GF-D8 (cell line): ENCODE measurements at regions not wholly inside any gene's neighbourhood (a gene's known extent, or its start where the extent isn't known, plus 50 kb on each side); places are given as distances from the start of the nearest gene placed in this dataset.

Experiments
- DNase-seq: peaks from one replicate; lab custom pipeline; 2025; lab: John Stamatoyannopoulos, UW

GRCh38 chr11:69413993-69414392 lies 67.5 kb upstream of the LINC01488 start:
- no peak for DNase-seq

DNA sequence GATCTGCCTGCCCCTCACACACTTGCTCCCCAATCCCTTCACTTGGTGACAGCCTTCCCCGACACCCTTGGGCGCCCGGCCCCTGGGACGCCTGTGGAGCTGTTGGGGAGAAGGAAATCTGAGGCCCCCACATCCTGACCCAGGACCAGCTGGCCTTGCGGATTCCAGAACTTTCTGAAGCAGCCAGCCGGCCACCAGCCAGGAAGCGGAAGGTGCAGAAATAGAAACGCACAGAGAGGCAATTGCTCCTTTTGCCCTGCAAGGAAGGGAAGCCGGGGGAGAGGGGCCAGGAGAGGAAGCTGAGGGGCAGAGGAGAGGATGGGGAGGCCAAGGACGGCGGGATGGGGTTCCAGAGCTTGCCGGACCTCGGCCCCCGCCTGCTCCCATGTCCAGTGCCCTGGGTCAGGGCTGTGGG lies 66.7 kb upstream of the LINC01488 start:
- DNase-seq, result no peak

DNA sequence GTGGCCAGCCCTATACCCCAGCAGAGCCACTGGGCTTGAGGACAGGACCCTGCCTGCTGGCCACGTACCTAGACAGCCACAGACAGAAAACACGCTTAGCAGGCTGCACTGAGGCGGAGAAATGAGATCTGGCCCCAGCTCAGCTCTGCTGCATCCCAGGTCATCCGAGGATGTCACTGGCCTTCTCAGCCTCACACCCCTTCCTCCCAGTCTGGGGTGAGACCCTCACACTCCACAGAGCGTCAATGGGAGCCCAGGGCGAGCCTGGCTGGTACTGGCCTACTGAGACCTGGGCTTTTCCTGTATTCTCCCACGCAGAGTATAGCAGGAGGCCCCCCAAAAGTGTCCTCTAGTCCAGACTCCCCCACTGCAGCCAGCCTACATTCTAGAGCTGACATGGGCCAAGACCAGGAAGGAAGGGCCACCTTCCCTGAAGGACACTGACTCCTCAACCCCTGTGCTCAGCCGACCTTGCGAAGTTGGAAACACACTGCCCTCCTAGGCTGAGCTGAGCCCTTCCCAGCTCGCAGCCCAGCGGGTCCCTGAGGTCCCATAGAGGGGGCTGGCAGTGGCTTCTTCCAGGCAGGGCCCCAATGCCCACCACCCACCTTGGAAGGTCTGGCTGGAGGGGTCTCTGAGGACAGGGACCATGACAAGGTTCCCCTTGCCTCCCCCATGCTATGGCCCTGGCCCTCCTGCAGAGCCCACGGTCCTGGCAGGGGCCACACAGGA lies 65.9 kb upstream of the LINC01488 start:
- no peak for DNase-seq

DNA sequence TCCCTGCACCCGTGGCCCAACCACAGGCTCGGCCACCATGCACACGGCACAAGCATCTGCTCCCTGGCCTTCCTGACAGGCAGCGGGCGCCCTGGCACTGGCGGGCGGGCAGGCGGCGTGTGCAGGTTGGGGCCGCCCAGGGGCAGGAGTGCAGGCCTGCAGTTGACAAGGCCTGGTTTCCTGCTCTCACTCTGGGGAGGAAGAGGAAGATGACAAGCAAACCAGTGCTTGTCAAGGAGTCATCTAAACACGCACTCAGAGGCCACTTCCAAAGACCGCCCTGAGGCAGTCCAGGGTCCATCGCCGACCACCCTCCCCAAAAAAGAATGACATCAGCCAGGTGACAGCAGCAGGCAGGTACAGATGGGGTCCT lies 65.3 kb upstream of the LINC01488 start:
- DNase-seq, result peak; percentile 54

GRCh38 chr11:69416762-69417698 lies 64.4 kb upstream of the LINC01488 start:
- DNase-seq, result no peak

DNA sequence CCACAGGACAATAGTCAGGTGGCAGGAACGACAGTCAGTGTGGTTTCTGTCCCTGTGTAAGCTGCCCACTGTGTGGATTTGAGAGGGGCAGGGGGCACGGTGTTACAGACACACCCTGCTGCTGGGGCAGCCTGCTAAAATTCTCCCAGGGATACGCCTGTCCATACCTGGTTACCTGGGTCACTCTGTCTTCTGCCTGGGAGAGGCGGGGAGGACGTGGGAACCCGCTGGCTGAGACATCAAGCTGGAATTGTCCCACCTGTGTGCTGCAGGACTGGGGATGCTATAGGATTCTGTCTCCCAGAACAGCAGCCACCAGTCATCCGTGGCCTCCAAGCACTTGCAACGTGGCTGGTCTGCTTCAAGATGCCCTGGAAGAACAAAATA lies 63.8 kb upstream of the LINC01488 start:
- DNase-seq, result no peak

DNA sequence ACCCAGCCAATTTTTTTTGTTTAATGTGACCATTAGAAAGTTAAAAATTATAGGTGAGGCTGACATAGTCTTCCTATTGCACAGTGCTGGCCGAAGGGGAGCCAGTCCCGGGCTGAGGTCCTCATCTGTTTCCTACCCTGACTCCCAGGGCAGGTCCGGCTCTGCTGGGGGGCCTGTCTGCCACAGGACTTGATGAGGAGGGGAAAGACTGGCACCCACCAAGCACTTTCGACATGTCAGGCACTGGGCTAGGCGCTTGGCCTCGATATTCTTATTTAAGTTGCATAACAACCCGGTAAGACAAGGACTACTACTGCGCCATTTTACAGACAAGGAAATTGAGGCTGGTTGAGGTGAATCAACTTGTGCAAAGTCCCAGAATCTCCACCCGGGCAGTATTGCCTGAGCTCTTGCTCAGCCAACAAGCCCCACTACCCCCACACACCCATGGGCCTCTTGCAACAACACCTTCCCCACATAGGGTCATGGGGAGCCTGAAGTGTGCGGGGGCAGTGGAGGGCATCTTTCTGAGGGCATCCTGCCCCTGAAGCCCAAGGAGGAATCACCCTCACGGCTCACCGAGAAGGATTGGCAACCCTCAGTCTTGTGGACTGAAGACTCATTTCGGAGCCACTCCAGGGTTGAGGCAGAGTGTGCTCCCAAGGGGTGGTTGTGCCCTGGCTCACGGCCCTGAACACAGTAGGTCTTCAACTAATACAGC lies 62.7 kb upstream of the LINC01488 start:
- DNase-seq, result no peak

- no peak for DNase-seq
Measured at GRCh38 chr11:69419662-69420395, 61.6 kb upstream of the LINC01488 start.

GRCh38 chr11:69422645-69423044 lies 58.8 kb upstream of the LINC01488 start:
- no peak for DNase-seq

DNA sequence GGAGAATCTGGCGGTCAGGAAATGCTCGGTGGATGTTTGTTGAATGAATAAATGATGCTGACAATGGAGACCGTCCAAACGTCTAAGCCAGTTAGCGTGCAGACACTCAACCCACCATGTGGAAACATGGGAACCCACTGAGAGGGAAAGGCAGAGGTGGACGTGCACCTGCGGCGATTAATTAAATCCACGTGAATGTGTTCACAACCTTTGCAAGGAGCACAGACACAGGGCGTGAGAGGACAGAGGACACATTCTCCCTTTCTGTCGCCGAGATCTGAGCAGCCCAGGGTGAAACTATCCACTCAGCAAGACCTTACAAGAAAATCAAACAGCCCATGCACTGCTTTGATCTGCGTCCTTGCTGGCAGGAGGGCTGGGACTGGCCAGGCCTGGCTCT lies 58.3 kb upstream of the LINC01488 start:
- no peak for DNase-seq

DNA sequence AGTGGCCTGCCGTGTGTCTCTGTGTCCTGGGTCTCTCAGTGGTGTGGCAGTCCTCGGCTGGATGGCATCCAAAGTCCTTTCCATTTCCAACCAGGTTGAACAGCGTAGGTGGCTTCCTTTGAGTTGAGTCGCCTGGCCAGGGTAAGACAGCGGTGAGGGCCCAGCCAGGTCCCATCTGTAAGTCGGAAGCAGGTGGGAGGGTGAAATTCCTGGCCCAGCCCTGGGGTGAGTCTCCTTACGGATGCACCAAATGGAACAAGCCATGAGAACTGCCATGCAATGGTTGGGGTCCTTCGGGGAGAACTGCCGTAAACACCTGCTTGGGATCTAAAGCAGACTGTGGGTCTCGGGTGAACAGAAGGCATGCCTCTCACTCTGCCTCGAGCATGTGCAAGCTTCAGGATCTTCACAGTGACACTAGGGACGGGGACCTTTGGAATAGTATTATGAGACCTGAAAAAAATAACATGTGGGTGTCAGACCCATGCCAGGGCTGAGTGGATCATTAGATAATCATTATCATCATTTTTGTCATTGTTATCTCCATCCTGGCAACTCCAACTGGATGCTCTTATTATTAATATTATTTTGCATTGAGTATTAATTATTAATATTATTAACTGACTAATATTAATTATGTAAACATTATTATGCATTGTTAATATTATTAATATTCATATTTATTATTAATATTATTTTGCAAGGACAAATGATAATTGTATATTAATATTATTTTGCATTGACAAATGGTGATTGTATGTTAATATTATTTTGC lies 57.7 kb upstream of the LINC01488 start:
- DNase-seq, result no peak

- DNase-seq, result no peak
Measured at GRCh38 chr11:69424748-69425147, 56.7 kb upstream of the LINC01488 start.

DNA sequence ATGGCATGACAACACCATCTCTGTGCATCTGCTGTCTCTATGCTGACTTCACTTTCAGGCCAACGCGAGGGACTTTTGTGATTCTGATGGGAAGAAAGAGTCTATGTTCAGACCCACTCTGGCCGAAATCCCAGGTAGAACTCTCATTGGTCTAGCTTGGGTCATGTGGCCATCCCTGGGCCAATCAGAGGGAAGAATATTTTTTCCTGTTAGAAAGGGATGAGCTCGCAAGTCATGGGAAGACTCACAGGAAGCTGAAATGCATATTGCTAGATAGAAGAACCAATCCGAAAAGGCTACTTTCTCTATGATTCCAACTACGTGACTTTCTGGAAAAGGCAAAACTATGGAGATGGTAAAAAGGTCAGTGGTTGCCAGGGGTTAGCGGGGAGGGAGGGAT lies 56.0 kb upstream of the LINC01488 start:
- DNase-seq, result no peak

GRCh38 chr11:69425895-69426544 lies 55.4 kb upstream of the LINC01488 start:
- DNase-seq, result no peak

DNA sequence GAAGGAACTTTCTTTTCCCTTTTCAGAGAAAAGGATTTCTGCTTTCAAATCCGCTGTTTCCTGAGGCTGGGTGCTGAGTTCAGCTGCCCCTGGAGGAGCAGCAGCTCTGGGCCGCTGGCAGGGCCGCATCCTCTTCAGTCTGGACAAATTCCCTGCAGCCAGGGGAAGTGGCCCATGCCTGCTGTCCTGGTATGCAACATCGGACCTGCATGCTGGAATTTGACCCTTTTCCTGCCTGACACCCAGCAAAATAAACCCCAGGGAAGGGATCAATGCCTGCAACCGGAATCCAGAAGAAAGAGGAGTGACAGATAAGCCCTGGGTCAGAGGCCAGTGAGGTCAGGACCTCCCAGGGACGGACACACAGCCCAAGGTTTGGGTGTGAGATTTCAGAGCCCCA lies 54.1 kb upstream of the LINC01488 start:
- no peak for DNase-seq

GRCh38 chr11:69427906-69428880 lies 53.3 kb upstream of the LINC01488 start:
- no peak for DNase-seq

DNA sequence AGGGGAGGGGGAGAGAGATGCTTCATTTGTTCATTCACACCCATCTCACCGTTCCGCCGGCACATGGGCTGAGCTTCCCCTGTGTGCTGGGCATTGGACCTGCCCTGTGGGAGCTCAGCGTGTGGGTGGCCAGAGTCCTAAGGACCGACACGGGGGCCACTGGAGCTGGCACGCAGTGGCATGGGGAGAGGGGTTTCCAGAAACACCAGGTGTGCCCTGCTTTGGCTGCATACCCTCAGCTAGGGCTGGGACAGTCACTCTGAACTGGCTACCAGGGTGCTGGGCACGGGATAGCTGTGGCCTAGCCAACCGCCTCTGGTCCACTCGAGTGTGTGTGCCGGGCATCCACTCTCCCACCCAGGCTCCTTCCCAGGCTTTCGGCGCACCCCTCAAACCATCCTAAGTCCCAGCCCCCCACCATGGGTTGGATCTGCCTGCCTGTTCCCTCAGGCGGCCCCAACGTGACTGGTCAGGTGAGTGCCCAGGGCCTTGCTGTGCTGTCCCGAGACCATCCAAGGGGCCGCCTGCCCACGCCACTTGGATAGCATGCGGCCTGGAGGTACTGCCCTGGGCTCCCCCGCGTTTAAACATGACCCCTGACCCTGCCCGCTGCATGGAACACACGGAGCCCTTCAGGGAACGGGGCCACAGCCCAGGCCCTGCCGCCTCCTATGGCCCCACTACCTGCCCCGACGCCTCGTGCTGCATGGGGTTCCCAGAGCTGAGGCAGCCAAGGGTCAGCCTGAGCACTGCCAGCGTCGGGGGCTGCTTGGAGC lies 51.6 kb upstream of the LINC01488 start:
- DNase-seq, result no peak

DNA sequence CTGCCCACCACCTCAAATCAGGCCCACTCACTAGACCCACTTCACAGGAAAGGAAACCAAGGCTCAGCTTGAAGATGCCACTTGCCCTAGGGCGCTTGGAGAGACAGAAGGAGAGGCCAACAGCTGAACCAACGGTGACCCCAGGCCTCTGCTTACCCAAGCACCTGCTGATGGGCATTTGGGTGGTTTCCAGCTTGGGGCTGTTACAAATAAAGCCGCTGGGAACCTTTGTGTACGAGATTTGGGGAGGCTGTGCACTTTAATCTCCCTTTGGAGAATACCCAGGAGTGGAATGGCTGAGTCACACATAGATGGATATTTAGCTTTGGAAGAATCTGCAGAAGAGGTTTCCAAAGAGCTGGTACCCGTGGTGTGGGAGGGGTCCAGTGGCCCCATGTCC lies 50.9 kb upstream of the LINC01488 start:
- DNase-seq, result no peak

DNA sequence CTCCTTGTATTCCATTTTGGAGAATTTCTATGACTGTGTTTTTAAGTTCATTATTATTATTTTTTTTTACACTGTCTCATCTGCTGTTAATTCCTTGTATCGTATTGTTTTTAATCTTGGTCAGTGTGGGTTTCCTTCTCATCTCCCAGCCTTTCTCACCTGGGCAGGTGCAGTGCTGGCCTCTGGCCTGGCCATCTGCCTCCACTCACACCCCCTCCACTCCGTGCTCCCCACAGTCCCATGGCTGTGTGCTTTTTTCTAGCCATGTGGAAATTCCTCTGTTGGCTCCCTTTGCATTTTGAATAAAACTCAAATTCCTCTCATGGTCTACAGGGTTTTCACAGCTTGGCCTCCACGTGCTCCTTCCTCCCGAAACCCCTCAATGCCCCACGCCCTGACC lies 50.3 kb upstream of the LINC01488 start:
- DNase-seq, result no peak
